Fibroblast of gingiva (primary cell): ENCODE measurements at regions not wholly inside any gene's neighbourhood (a gene's known extent, or its start where the extent isn't known, plus 50 kb on each side); places are given as distances from the start of the nearest gene placed in this dataset.

Source experiments
- DNase-seq: peaks from one replicate; pipeline ENCODE4 v3.0.0-alpha.2; 2011; ENCODE audit warnings: low read depth

GRCh38 chr5:159820692-159821091 is 95.6 kb upstream of the ADRA1B start:
- no peak for DNase-seq

GRCh38 chr5:159821461-159821940 is 94.8 kb upstream of the ADRA1B start:
- no peak for DNase-seq

GRCh38 chr5:159824188-159825161 is 91.8 kb upstream of the ADRA1B start:
- no peak for DNase-seq

GRCh38 chr5:159825551-159826051 is 90.7 kb upstream of the ADRA1B start:
- DNase-seq = no peak

- DNase-seq = peak; percentile 25
These were observed 89.7 kb upstream of the ADRA1B start for GRCh38 chr5:159826351-159827214.

- no peak for DNase-seq
These were observed 88.4 kb upstream of the ADRA1B start for GRCh38 chr5:159827861-159828260.

- no peak for DNase-seq
These were observed 84.2 kb upstream of the ADRA1B start for GRCh38 chr5:159832073-159832472.

- DNase-seq = no peak
These were observed 83.2 kb upstream of the ADRA1B start for GRCh38 chr5:159833088-159833487.

GRCh38 chr5:159833846-159834245 is 82.4 kb upstream of the ADRA1B start:
- DNase-seq = no peak

- no peak for DNase-seq
These were observed 80.7 kb upstream of the ADRA1B start for GRCh38 chr5:159835548-159835947.

- no peak for DNase-seq
These were observed 79.6 kb upstream of the ADRA1B start for GRCh38 chr5:159836691-159837090.

GRCh38 chr5:159837860-159838259 is 78.4 kb upstream of the ADRA1B start:
- DNase-seq = no peak

- no peak for DNase-seq
These were observed 77.6 kb upstream of the ADRA1B start for GRCh38 chr5:159838551-159839222.

- no peak for DNase-seq
These were observed 71.8 kb upstream of the ADRA1B start for GRCh38 chr5:159844267-159845121.

GRCh38 chr5:159849437-159850083 is 66.7 kb upstream of the ADRA1B start:
- peak; percentile 55 for DNase-seq

- peak; percentile 50 for DNase-seq
These were observed 66.1 kb upstream of the ADRA1B start for GRCh38 chr5:159850160-159850559.

- DNase-seq = no peak
These were observed 65.2 kb upstream of the ADRA1B start for GRCh38 chr5:159851053-159851452.

GRCh38 chr5:159854916-159855315 is 61.4 kb upstream of the ADRA1B start:
- no peak for DNase-seq

- DNase-seq = no peak
These were observed 60.6 kb upstream of the ADRA1B start for GRCh38 chr5:159855476-159856191.

- no peak for DNase-seq
These were observed 57.4 kb upstream of the ADRA1B start for GRCh38 chr5:159858871-159859270.
